ENCODE measurements at regions not wholly inside any gene's neighbourhood (a gene's known extent, or its start where the extent isn't known, plus 50 kb on each side); places are given as distances from the start of the nearest gene placed in this dataset.

DNA sequence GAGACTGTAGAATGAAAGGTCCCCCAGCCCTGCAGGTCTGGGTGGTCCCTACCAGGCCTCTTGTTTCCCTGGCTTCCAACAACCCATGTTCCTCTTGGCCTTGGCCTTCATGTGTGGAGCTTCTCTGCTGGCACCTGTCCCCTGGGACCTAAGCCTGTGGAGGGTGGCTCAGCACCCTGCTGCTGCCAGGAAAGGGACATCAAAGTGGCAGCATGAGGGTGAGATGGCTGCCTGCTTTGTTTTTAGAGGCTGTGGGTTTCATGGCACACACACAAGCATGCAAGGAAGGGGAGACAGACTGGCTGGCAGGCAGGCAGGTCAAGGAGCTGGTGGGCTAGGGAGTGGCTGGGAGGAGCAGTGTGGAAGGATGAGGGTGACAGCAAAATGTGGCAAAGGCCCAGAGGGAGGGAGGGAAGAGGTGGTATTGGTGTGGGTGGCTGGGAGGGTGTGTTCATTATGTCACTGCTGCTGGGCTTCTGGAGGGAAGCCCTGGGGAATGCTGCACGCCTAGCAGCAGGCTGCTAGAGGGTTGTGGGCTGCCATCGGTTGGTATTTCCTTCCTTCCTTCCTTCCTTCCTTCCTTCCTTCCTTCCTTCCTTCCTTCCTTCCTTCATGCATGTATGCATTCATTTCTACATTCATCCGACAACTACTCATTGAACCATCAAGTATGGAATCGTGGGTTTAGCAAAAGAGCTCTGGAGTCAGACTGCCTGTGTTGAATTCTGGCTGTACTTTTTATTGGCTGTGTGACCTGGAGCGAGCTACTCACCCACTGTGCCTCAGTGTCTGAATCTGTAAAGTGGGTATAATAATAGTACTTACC, 128.7 kb upstream of the PJA1 start:
- TF ChIP-seq, protein P1, sequence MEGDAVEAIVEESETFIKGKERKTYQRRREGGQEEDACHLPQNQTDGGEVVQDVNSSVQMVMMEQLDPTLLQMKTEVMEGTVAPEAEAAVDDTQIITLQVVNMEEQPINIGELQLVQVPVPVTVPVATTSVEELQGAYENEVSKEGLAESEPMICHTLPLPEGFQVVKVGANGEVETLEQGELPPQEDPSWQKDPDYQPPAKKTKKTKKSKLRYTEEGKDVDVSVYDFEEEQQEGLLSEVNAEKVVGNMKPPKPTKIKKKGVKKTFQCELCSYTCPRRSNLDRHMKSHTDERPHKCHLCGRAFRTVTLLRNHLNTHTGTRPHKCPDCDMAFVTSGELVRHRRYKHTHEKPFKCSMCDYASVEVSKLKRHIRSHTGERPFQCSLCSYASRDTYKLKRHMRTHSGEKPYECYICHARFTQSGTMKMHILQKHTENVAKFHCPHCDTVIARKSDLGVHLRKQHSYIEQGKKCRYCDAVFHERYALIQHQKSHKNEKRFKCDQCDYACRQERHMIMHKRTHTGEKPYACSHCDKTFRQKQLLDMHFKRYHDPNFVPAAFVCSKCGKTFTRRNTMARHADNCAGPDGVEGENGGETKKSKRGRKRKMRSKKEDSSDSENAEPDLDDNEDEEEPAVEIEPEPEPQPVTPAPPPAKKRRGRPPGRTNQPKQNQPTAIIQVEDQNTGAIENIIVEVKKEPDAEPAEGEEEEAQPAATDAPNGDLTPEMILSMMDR (IDR thresholded peaks at IDR 0.05) = no peak
- no peak for TF ChIP-seq POLR2A (IDR thresholded peaks at IDR 0.05)
